ENCODE measurements at regions not wholly inside any gene's neighbourhood (a gene's known extent, or its start where the extent isn't known, plus 50 kb on each side); places are given as distances from the start of the nearest gene placed in this dataset.
"Not testable (repeated sequence)": the region's sequence is repeated elsewhere in the genome, so short reads cannot be mapped to it uniquely, and the experiment has no call there.

- no peaks in the 10 kb centered on the region for H3K36me3 Mint-ChIP-seq
- DNase-seq (ENCODE audit: low spot score in 2 of 2) (no peak), ATAC-seq (no peak)
Measured at GRCh38 chr21:28126521-28127174, 866.0 kb downstream of the LTN1 start.

GRCh38 chr21:28124541-28124940, 868.1 kb downstream of the LTN1 start:
- H3K27ac Mint-ChIP-seq: no peak overlapping the region
- no peaks in the 10 kb centered on the region for H3K4me1 Mint-ChIP-seq
- H3K36me3 Mint-ChIP-seq: no peaks in the 10 kb centered on the region
- DNase-seq (ENCODE audit: low spot score in 2 of 2) (no peak), ATAC-seq (no peak)
- H3K4me3 Mint-ChIP-seq: no peak overlapping the region
- H3K9me3 Mint-ChIP-seq: peaks cover 2% of the 10 kb centered on the region

More at GRCh38 chr21:28126521-28127174, 866.0 kb downstream of the LTN1 start:
- Mint-ChIP-seq H3K4me3 (no peak overlapping the region), H3K27ac (no peak overlapping the region), H3K4me1 (no peaks in the 10 kb centered on the region), H3K9me3 (no peaks in the 10 kb centered on the region)

- DNase-seq (ENCODE audit: low spot score in 2 of 2): no peak
- Mint-ChIP-seq H3K4me3 (no peak overlapping the region), H3K9me3 (peaks cover 7% of the 10 kb centered on the region), H3K4me1 (no peaks in the 10 kb centered on the region), H3K27ac (no peak overlapping the region), H3K36me3 (no peaks in the 10 kb centered on the region)
- no peak for ATAC-seq
Measured at GRCh38 chr21:28118570-28118969, 874.1 kb downstream of the LTN1 start.

- peaks cover 10% of the 10 kb centered on the region for H3K9me3 Mint-ChIP-seq
- not testable (repeated sequence) for H3K27ac Mint-ChIP-seq; ATAC-seq; H3K4me1 Mint-ChIP-seq; H3K36me3 Mint-ChIP-seq; H3K4me3 Mint-ChIP-seq; DNase-seq (ENCODE audit: low spot score in 2 of 2)
Measured at GRCh38 chr21:28114986-28115385, 877.7 kb downstream of the LTN1 start.

- Mint-ChIP-seq H3K4me3 (no peak overlapping the region), H3K9me3 (peaks cover 8% of the 10 kb centered on the region), H3K4me1 (no peaks in the 10 kb centered on the region), H3K36me3 (no peaks in the 10 kb centered on the region), H3K27ac (no peak overlapping the region)
- ATAC-seq (no peak), DNase-seq (ENCODE audit: low spot score in 2 of 2) (no peak)
Measured at GRCh38 chr21:28113718-28114117, 879.0 kb downstream of the LTN1 start.

GRCh38 chr21:28112511-28112910, 880.2 kb downstream of the LTN1 start:
- ATAC-seq (no peak), DNase-seq (ENCODE audit: low spot score in 2 of 2) (no peak)
- no peaks in the 10 kb centered on the region for H3K36me3 Mint-ChIP-seq
- H3K27ac Mint-ChIP-seq: no peak overlapping the region
- no peak overlapping the region for H3K4me3 Mint-ChIP-seq
- H3K4me1 Mint-ChIP-seq: no peaks in the 10 kb centered on the region
- peaks cover 3% of the 10 kb centered on the region for H3K9me3 Mint-ChIP-seq

GRCh38 chr21:28111151-28111619, 881.5 kb downstream of the LTN1 start:
- Mint-ChIP-seq H3K4me3 (no peak overlapping the region), H3K27ac (no peak overlapping the region), H3K4me1 (no peaks in the 10 kb centered on the region), H3K9me3 (peaks cover 6% of the 10 kb centered on the region), H3K36me3 (no peaks in the 10 kb centered on the region)
- DNase-seq (ENCODE audit: low spot score in 2 of 2) (no peak), ATAC-seq (no peak)

GRCh38 chr21:28110716-28111115, 882.0 kb downstream of the LTN1 start:
- peaks cover 6% of the 10 kb centered on the region for H3K9me3 Mint-ChIP-seq
- no peaks in the 10 kb centered on the region for H3K4me1 Mint-ChIP-seq
- H3K4me3 Mint-ChIP-seq: no peak overlapping the region
- no peak overlapping the region for H3K27ac Mint-ChIP-seq
- DNase-seq (ENCODE audit: low spot score in 2 of 2) (no peak), ATAC-seq (no peak)
- no peaks in the 10 kb centered on the region for H3K36me3 Mint-ChIP-seq

GRCh38 chr21:28110074-28110473, 882.6 kb downstream of the LTN1 start:
- H3K4me3 Mint-ChIP-seq: no peak overlapping the region
- DNase-seq (ENCODE audit: low spot score in 2 of 2): no peak
- no peak overlapping the region for H3K27ac Mint-ChIP-seq
- H3K4me1 Mint-ChIP-seq: no peaks in the 10 kb centered on the region
- no peaks in the 10 kb centered on the region for H3K36me3 Mint-ChIP-seq
- peaks cover 6% of the 10 kb centered on the region for H3K9me3 Mint-ChIP-seq
- ATAC-seq: no peak

- ATAC-seq: no peak
- peaks cover 2% of the 10 kb centered on the region for H3K9me3 Mint-ChIP-seq
Measured at GRCh38 chr21:28106370-28106890, 886.2 kb downstream of the LTN1 start.

GRCh38 chr21:28104346-28104745, 888.3 kb downstream of the LTN1 start:
- Mint-ChIP-seq H3K27ac (no peak overlapping the region), H3K4me1 (no peaks in the 10 kb centered on the region), H3K4me3 (no peak overlapping the region), H3K9me3 (peaks cover 2% of the 10 kb centered on the region), H3K36me3 (no peaks in the 10 kb centered on the region)
- ATAC-seq (no peak), DNase-seq (ENCODE audit: low spot score in 2 of 2) (no peak)

More at GRCh38 chr21:28106370-28106890, 886.2 kb downstream of the LTN1 start:
- Mint-ChIP-seq H3K36me3 (no peaks in the 10 kb centered on the region), H3K4me3 (no peak overlapping the region), H3K27ac (no peak overlapping the region), H3K4me1 (no peaks in the 10 kb centered on the region)
- DNase-seq (ENCODE audit: low spot score in 2 of 2): no peak

- Mint-ChIP-seq H3K9me3 (no peaks in the 10 kb centered on the region), H3K27ac (no peak overlapping the region), H3K4me1 (no peaks in the 10 kb centered on the region), H3K36me3 (no peaks in the 10 kb centered on the region), H3K4me3 (no peak overlapping the region)
- ATAC-seq (no peak), DNase-seq (ENCODE audit: low spot score in 2 of 2) (no peak)
Measured at GRCh38 chr21:28100366-28100765, 892.3 kb downstream of the LTN1 start.

GRCh38 chr21:28099001-28099705, 893.5 kb downstream of the LTN1 start:
- H3K9me3 Mint-ChIP-seq: no peaks in the 10 kb centered on the region
- H3K27ac Mint-ChIP-seq: no peak overlapping the region
- no peaks in the 10 kb centered on the region for H3K36me3 Mint-ChIP-seq
- no peaks in the 10 kb centered on the region for H3K4me1 Mint-ChIP-seq
- ATAC-seq: no peak
- H3K4me3 Mint-ChIP-seq: no peak overlapping the region
- DNase-seq (ENCODE audit: low spot score in 2 of 2): no peak

GRCh38 chr21:28091466-28091865, 901.2 kb downstream of the LTN1 start:
- no peak overlapping the region for H3K27ac Mint-ChIP-seq
- DNase-seq (ENCODE audit: low spot score in 2 of 2) (no peak), ATAC-seq (no peak)
- no peak overlapping the region for H3K4me3 Mint-ChIP-seq
- no peaks in the 10 kb centered on the region for H3K36me3 Mint-ChIP-seq
- no peaks in the 10 kb centered on the region for H3K9me3 Mint-ChIP-seq
- no peaks in the 10 kb centered on the region for H3K4me1 Mint-ChIP-seq

GRCh38 chr21:28090546-28090945, 902.1 kb downstream of the LTN1 start:
- H3K4me1 Mint-ChIP-seq: no peaks in the 10 kb centered on the region
- H3K9me3 Mint-ChIP-seq: no peaks in the 10 kb centered on the region
- no peak overlapping the region for H3K4me3 Mint-ChIP-seq
- no peak overlapping the region for H3K27ac Mint-ChIP-seq
- no peak for DNase-seq (ENCODE audit: low spot score in 2 of 2)
- H3K36me3 Mint-ChIP-seq: no peaks in the 10 kb centered on the region
- no peak for ATAC-seq
